Neural progenitor cell (in vitro differentiated cells): ENCODE measurements at regions not wholly inside any gene's neighbourhood (a gene's known extent, or its start where the extent isn't known, plus 50 kb on each side); places are given as distances from the start of the nearest gene placed in this dataset.

Source experiments
- CTCF ChIP-seq: fragments of 200-600 bp; sonication (generic); IDR thresholded peaks from 2 replicates; pipeline ENCODE4 v1.5.1; 2017; ENCODE audit warnings: antibody characterized with exemption, mild to moderate bottlenecking
- EZH2 ChIP-seq: fragments of 200-600 bp; sonication (generic); IDR thresholded peaks from 2 replicates; pipeline ENCODE4 v1.6.1; 2017; ENCODE audit warnings: antibody characterized with exemption, mild to moderate bottlenecking, moderate library complexity
- EZH2phosphoT487 ChIP-seq: fragments of 200-600 bp; sonication (generic); IDR thresholded peaks from 2 replicates; pipeline ENCODE4 v1.6.1; 2017; ENCODE audit warnings: antibody characterized with exemption

GRCh38 chr4:58301376-58301999, 1191.3 kb upstream of the IGFBP7 start:
- no peak for TF ChIP-seq CTCF
- no peak for TF ChIP-seq EZH2phosphoT487
- no peak for TF ChIP-seq EZH2
